ENCODE measurements at regions not wholly inside any gene's neighbourhood (a gene's known extent, or its start where the extent isn't known, plus 50 kb on each side); places are given as distances from the start of the nearest gene placed in this dataset.

DNA sequence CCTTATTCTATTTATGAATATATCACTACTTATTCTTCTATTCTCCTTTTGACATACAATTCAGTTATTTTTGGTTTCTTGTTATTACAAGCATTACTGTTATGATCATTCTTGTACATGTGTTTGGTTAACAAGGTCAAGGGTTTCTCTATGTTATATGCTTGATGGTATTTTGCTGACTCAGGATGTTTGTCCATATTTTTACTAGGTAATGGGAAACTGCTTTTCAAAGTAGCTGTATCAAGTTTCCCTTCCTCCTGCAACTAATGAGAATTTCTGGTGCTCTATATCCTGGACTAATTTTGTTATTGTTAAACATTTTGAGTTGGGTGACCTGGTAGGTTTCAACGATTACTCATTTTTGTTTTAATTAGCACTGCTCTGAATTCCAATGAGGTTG is 841.0 kb downstream of the OTOL1 start:
- Histone ChIP-seq H3K27ac (no peak overlapping the region), H3K9me3 (no peaks in the 10 kb centered on the region), H3K27me3 (no peaks in the 10 kb centered on the region), H3K36me3 (no peaks in the 10 kb centered on the region), H3K4me3 (no peak overlapping the region), H3K4me1 (no peaks in the 10 kb centered on the region)
- intact Hi-C loops (cut with DNase I), result no loop called here
- TF ChIP-seq POLR2AphosphoS5 (IDR thresholded peaks at IDR 0.05; ENCODE audit: insufficient read depth in 1 of 2, low read depth in 1 of 2) (no peak), POLR2A (IDR thresholded peaks at IDR 0.05) (no peak), CTCF (IDR thresholded peaks at IDR 0.05) (no peak)
- no peak for DNase-seq (ENCODE audit: extremely low spot score in 2 of 2)

DNA sequence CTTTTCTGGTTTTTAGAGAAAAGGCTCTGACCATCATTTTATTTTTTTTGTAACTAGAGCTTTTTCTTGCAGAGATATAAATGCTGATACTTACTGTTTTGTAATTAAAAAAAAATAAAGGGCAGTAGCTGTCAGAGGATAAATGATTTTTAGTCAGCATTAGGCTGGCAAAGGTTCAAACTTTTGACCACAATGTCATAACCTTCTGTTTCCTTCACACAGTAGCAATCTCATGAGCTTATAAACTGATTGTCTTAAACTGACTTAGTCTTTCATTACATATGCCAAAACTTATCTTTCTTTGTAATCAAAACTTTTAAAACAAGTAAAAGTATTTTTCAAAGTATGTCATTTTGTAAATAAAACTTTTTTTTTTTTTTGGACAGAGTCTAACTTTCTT is 841.9 kb downstream of the OTOL1 start:
- intact Hi-C loops (cut with DNase I), result no loop called here
- TF ChIP-seq POLR2A (IDR thresholded peaks at IDR 0.05), result no peak
- TF ChIP-seq POLR2AphosphoS5 (IDR thresholded peaks at IDR 0.05; ENCODE audit: insufficient read depth in 1 of 2, low read depth in 1 of 2), result no peak
- no peak for TF ChIP-seq CTCF (IDR thresholded peaks at IDR 0.05)
- DNase-seq (ENCODE audit: extremely low spot score in 2 of 2), result no peak
- H3K36me3 ChIP-seq, result no peaks in the 10 kb centered on the region
- H3K9me3 ChIP-seq, result no peaks in the 10 kb centered on the region
- no peak overlapping the region for H3K27ac ChIP-seq
- H3K27me3 ChIP-seq, result no peaks in the 10 kb centered on the region
- no peak overlapping the region for H3K4me3 ChIP-seq
- no peaks in the 10 kb centered on the region for H3K4me1 ChIP-seq

GRCh38 chr3:162348912-162349311 is 852.3 kb downstream of the OTOL1 start:
- no peak for DNase-seq (ENCODE audit: extremely low spot score in 2 of 2)
- no peak overlapping the region for H3K4me3 ChIP-seq
- H3K36me3 ChIP-seq, result no peaks in the 10 kb centered on the region
- H3K27ac ChIP-seq, result no peak overlapping the region
- no peaks in the 10 kb centered on the region for H3K27me3 ChIP-seq
- no peak for TF ChIP-seq POLR2A (IDR thresholded peaks at IDR 0.05)
- TF ChIP-seq POLR2AphosphoS5 (IDR thresholded peaks at IDR 0.05; ENCODE audit: insufficient read depth in 1 of 2, low read depth in 1 of 2), result no peak
- TF ChIP-seq CTCF (IDR thresholded peaks at IDR 0.05), result no peak
- intact Hi-C loops (cut with DNase I), result no loop called here
- no peaks in the 10 kb centered on the region for H3K4me1 ChIP-seq
- no peaks in the 10 kb centered on the region for H3K9me3 ChIP-seq

GRCh38 chr3:162353414-162353813 is 856.8 kb downstream of the OTOL1 start:
- TF ChIP-seq CTCF (IDR thresholded peaks at IDR 0.05) (no peak), POLR2A (IDR thresholded peaks at IDR 0.05) (no peak), POLR2AphosphoS5 (IDR thresholded peaks at IDR 0.05; ENCODE audit: insufficient read depth in 1 of 2, low read depth in 1 of 2) (no peak)
- intact Hi-C loops (cut with DNase I), result no loop called here
- Histone ChIP-seq H3K9me3 (no peaks in the 10 kb centered on the region), H3K27me3 (no peaks in the 10 kb centered on the region), H3K4me3 (no peak overlapping the region), H3K36me3 (no peaks in the 10 kb centered on the region), H3K27ac (no peak overlapping the region), H3K4me1 (no peaks in the 10 kb centered on the region)
- no peak for DNase-seq (ENCODE audit: extremely low spot score in 2 of 2)

DNA sequence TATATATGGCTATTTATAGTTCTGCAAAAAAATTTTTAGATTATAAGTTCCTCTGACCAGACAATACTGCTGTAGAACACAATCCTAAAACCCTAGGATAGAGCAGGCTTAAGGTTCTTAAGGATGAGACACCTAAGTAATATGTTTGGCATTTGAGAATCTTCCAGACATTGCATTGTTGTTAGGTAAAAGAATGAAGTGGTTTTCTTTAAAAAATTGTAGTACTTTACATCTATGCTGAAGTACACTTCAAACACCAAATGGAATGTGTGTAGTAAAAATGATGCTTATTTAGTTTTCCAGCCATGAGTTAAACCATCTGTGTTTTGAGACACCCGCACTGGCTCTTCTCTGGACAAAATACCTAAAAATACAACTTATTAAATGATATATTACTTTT is 857.7 kb downstream of the OTOL1 start:
- Histone ChIP-seq H3K9me3 (no peaks in the 10 kb centered on the region), H3K27me3 (no peaks in the 10 kb centered on the region), H3K4me1 (no peaks in the 10 kb centered on the region), H3K36me3 (no peaks in the 10 kb centered on the region), H3K4me3 (no peak overlapping the region), H3K27ac (no peak overlapping the region)
- TF ChIP-seq CTCF (IDR thresholded peaks at IDR 0.05) (no peak), POLR2A (IDR thresholded peaks at IDR 0.05) (no peak), POLR2AphosphoS5 (IDR thresholded peaks at IDR 0.05; ENCODE audit: insufficient read depth in 1 of 2, low read depth in 1 of 2) (no peak)
- intact Hi-C loops (cut with DNase I), result no loop called here
- DNase-seq (ENCODE audit: extremely low spot score in 2 of 2), result no peak
